Kidney tubule cell (primary cell): ENCODE measurements at regions not wholly inside any gene's neighbourhood (a gene's known extent, or its start where the extent isn't known, plus 50 kb on each side); places are given as distances from the start of the nearest gene placed in this dataset.

Source experiments
- DNase-seq: peaks from one replicate; pipeline ENCODE4 v3.0.0-alpha.2; 2018; ENCODE audit warnings: low spot score

- DNase-seq = peak; percentile 54
Measured at GRCh38 chr12:30874455-30875321, 51.9 kb upstream of the TSPAN11 start.

GRCh38 chr12:30870491-30871265, 55.9 kb upstream of the TSPAN11 start:
- DNase-seq = no peak

- DNase-seq = no peak
Measured at GRCh38 chr12:30867415-30867814, 59.1 kb upstream of the TSPAN11 start.

GRCh38 chr12:30866256-30866655, 60.3 kb upstream of the TSPAN11 start:
- no peak for DNase-seq

- no peak for DNase-seq
Measured at GRCh38 chr12:30863839-30864238, 62.7 kb upstream of the TSPAN11 start.

- peak; percentile 39 for DNase-seq
Measured at GRCh38 chr12:30862486-30862885, 64.1 kb upstream of the TSPAN11 start.

GRCh38 chr12:30859226-30859625, 67.3 kb upstream of the TSPAN11 start:
- DNase-seq = no peak

- no peak for DNase-seq
Measured at GRCh38 chr12:30858471-30858870, 68.1 kb upstream of the TSPAN11 start.

- no peak for DNase-seq
Measured at GRCh38 chr12:30853561-30854133, 72.9 kb upstream of the TSPAN11 start.

GRCh38 chr12:30850684-30851083, 75.9 kb upstream of the TSPAN11 start:
- DNase-seq = no peak

GRCh38 chr12:30847259-30847658, 79.3 kb upstream of the TSPAN11 start:
- peak; percentile 77 for DNase-seq

- no peak for DNase-seq
Measured at GRCh38 chr12:30846776-30847175, 79.8 kb upstream of the TSPAN11 start.

- no peak for DNase-seq
Measured at GRCh38 chr12:30845676-30846075, 80.9 kb upstream of the TSPAN11 start.

- DNase-seq = no peak
Measured at GRCh38 chr12:30843211-30843610, 83.3 kb upstream of the TSPAN11 start.

GRCh38 chr12:30840715-30841114, 85.8 kb upstream of the TSPAN11 start:
- peak; percentile 21 for DNase-seq

GRCh38 chr12:30839643-30840220, 85.0 kb upstream of the CAPRIN2 start:
- DNase-seq = no peak

GRCh38 chr12:30837595-30837994, 82.8 kb upstream of the CAPRIN2 start:
- no peak for DNase-seq

- DNase-seq = peak; percentile 39
Measured at GRCh38 chr12:30836656-30837445, 82.1 kb upstream of the CAPRIN2 start.

- no peak for DNase-seq
Measured at GRCh38 chr12:30835216-30835615, 80.5 kb upstream of the CAPRIN2 start.

- DNase-seq = no peak
Measured at GRCh38 chr12:30830751-30831150, 76.0 kb upstream of the CAPRIN2 start.

- no peak for DNase-seq
Measured at GRCh38 chr12:30829876-30830275, 75.1 kb upstream of the CAPRIN2 start.

GRCh38 chr12:30828686-30829085, 73.9 kb upstream of the CAPRIN2 start:
- DNase-seq = peak; percentile 96
